Small intestine (tissue), 7 donors: ENCODE measurements at regions not wholly inside any gene's neighbourhood (a gene's known extent, or its start where the extent isn't known, plus 50 kb on each side); places are given as distances from the start of the nearest gene placed in this dataset.

Experiments
- DNase-seq, 2 donors: peaks; one replicate each; pipeline versions ENCODE4 v3.0.0 to v3.0.0-alpha.2; 2013
- FAIRE-seq: peaks from 2 replicates; lab custom pipeline; 2012; peaks lifted over from hg19 to GRCh38; lab: Jason Lieb, UNC
- H3K27ac ChIP-seq, 3 donors: one replicate each; pipeline ENCODE4 v1.5.1; 2013; ENCODE audit warnings: low read length in 2 of 3, mild to moderate bottlenecking in 2 of 3, control low read depth in 1 of 3, inconsistent platforms in 1 of 3, low read depth in 1 of 3, moderate library complexity in 1 of 3
- H3K27me3 ChIP-seq, 3 donors: one replicate each; pipeline ENCODE4 v1.6.1; 2013; ENCODE audit warnings: low read length in 3 of 3, inconsistent platforms in 1 of 3; ENCODE audit not compliant: control insufficient read depth in 3 of 3, insufficient read depth in 3 of 3
- H3K36me3 ChIP-seq, 3 donors: one replicate each; pipeline ENCODE4 v1.6.1; 2013; ENCODE audit warnings: low read length in 3 of 3, inconsistent platforms in 1 of 3, low read depth in 1 of 3, mild to moderate bottlenecking in 1 of 3, moderate library complexity in 1 of 3; ENCODE audit not compliant: control insufficient read depth in 3 of 3, insufficient read depth in 2 of 3
- H3K4me1 ChIP-seq, 3 donors: one replicate each; pipeline ENCODE4 v1.6.1; 2013; ENCODE audit warnings: low read length in 2 of 3, inconsistent platforms in 1 of 3, low read depth in 1 of 3, mild to moderate bottlenecking in 1 of 3, moderate library complexity in 1 of 3; ENCODE audit not compliant: control insufficient read depth in 3 of 3, insufficient read depth in 2 of 3
- H3K4me3 ChIP-seq, 3 donors: one replicate each; pipeline ENCODE4 v1.5.1; 2013; ENCODE audit warnings: low read length in 3 of 3, control low read depth in 1 of 3, inconsistent platforms in 1 of 3, low read depth in 1 of 3, mild to moderate bottlenecking in 1 of 3, moderate library complexity in 1 of 3
- H3K9me3 ChIP-seq, 2 donors: one replicate each; pipeline ENCODE4 v1.6.1; 2013; ENCODE audit warnings: low read depth in 1 of 2, low read length in 1 of 2; ENCODE audit not compliant: control insufficient read depth in 2 of 2, insufficient read depth in 1 of 2
- WGBS, 3 donors: extraction: QIAGEN DNeasy Blood & Tissue Kit; methylation state at CpG; one replicate each; pipeline ENCODE4 v1.1.7; 2013; 5-methylcytosine and 5-hydroxymethylcytosine counted together
- donor health status: healthy with polysubstance abuse.
- donor health status: control.
- donor health status: control.
- donor health status: Bipolar disorder and iron deficiency.
- donor health status: healthy.

- WGBS, 3 donors, result 84 to 93% (median 90%) methylated on average over 5 of the region's 5 CpGs
Measured at GRCh38 chr2:55114597-55114996, 64.3 kb upstream of the RTN4 start.

GRCh38 chr2:55114082-55114481 lies 63.8 kb upstream of the RTN4 start:
- Histone ChIP-seq H3K36me3 (no peaks in the 10 kb centered on the region), H3K27me3 (no peaks in the 10 kb centered on the region), H3K4me1 (peaks cover 0 to 6% (median 5%) of the 10 kb centered on the region in 3 donors), H3K9me3 (no peaks in the 10 kb centered on the region), H3K4me3 (no peak overlapping the region), H3K27ac (no peak overlapping the region)
- DNase-seq (peak in 1 of 2 donors; percentile 73), FAIRE-seq (no peak)
- 46 to 73% (median 55%) methylated on average over 5 of the region's 5 CpGs for WGBS, 3 donors

More at GRCh38 chr2:55114597-55114996, 64.3 kb upstream of the RTN4 start:
- no peaks in the 10 kb centered on the region for H3K36me3 ChIP-seq
- peaks cover 0 to 6% (median 5%) of the 10 kb centered on the region in 3 donors for H3K4me1 ChIP-seq
- no peak for DNase-seq
- no peak for FAIRE-seq
- H3K27ac ChIP-seq, result no peak overlapping the region
- no peaks in the 10 kb centered on the region for H3K9me3 ChIP-seq
- H3K27me3 ChIP-seq, result no peaks in the 10 kb centered on the region
- H3K4me3 ChIP-seq, result no peak overlapping the region

- DNase-seq (peak in 1 of 2 donors; percentile 50), FAIRE-seq (no peak)
- H3K27ac ChIP-seq, result peak overlapping the region in 2 of 3 donors; percentile 60 to 78
Measured at GRCh38 chr2:55112229-55113031, 62.2 kb upstream of the RTN4 start.

GRCh38 chr2:55111570-55112228 lies 61.4 kb upstream of the RTN4 start:
- Histone ChIP-seq H3K27ac (peak overlapping the region in 2 of 3 donors; percentile 60 to 78), H3K9me3 (no peaks in the 10 kb centered on the region), H3K27me3 (no peaks in the 10 kb centered on the region), H3K4me3 (no peak overlapping the region), H3K4me1 (peaks cover 0 to 6% (median 5%) of the 10 kb centered on the region in 3 donors), H3K36me3 (no peaks in the 10 kb centered on the region)
- FAIRE-seq, result no peak
- DNase-seq, result no peak
- WGBS, 3 donors, result 74 to 92% (median 80%) methylated on average over 11 of the region's 11 CpGs

More at GRCh38 chr2:55112229-55113031, 62.2 kb upstream of the RTN4 start:
- H3K4me3 ChIP-seq, result no peak overlapping the region
- WGBS, 3 donors, result 51 to 86% (median 73%) methylated on average over 13 of the region's 13 CpGs
- no peaks in the 10 kb centered on the region for H3K36me3 ChIP-seq
- H3K27me3 ChIP-seq, result no peaks in the 10 kb centered on the region
- peaks cover 0 to 6% (median 5%) of the 10 kb centered on the region in 3 donors for H3K4me1 ChIP-seq
- no peaks in the 10 kb centered on the region for H3K9me3 ChIP-seq

- 91 to 98% (median 92%) methylated on average over 4 of the region's 4 CpGs for WGBS, 3 donors
- FAIRE-seq (no peak), DNase-seq (no peak)
- no peaks in the 10 kb centered on the region for H3K27me3 ChIP-seq
- H3K36me3 ChIP-seq, result no peaks in the 10 kb centered on the region
- H3K4me1 ChIP-seq, result peaks cover 0 to 6% (median 5%) of the 10 kb centered on the region in 3 donors
- no peaks in the 10 kb centered on the region for H3K9me3 ChIP-seq
- H3K27ac ChIP-seq, result peak overlapping the region in 2 of 3 donors; percentile 2 to 33
- no peak overlapping the region for H3K4me3 ChIP-seq
Measured at GRCh38 chr2:55111230-55111569, 60.9 kb upstream of the RTN4 start.

GRCh38 chr2:55109219-55109891 lies 59.1 kb upstream of the RTN4 start:
- 49 to 75% (median 58%) methylated on average over 2 of the region's 2 CpGs for WGBS, 3 donors
- no peak overlapping the region for H3K27ac ChIP-seq
- H3K36me3 ChIP-seq, result no peaks in the 10 kb centered on the region
- DNase-seq (peak; percentile 27 to 33), FAIRE-seq (no peak)
- H3K27me3 ChIP-seq, result no peaks in the 10 kb centered on the region
- H3K4me3 ChIP-seq, result no peak overlapping the region
- H3K4me1 ChIP-seq, result peaks cover 0 to 6% (median 5%) of the 10 kb centered on the region in 3 donors
- no peaks in the 10 kb centered on the region for H3K9me3 ChIP-seq

GRCh38 chr2:55108456-55109160 lies 58.4 kb upstream of the RTN4 start:
- FAIRE-seq, result no peak
- H3K4me1 ChIP-seq, result peaks cover 0 to 6% (median 5%) of the 10 kb centered on the region in 3 donors
- 72 to 85% (median 82%) methylated on average over 7 of the region's 7 CpGs for WGBS, 3 donors

GRCh38 chr2:55107436-55107835 lies 57.2 kb upstream of the RTN4 start:
- no peak overlapping the region for H3K4me3 ChIP-seq
- no peak for DNase-seq
- H3K27me3 ChIP-seq, result no peaks in the 10 kb centered on the region
- FAIRE-seq, result no peak
- no peaks in the 10 kb centered on the region for H3K36me3 ChIP-seq
- no peak overlapping the region for H3K27ac ChIP-seq
- H3K4me1 ChIP-seq, result peaks cover 0 to 5% (median 5%) of the 10 kb centered on the region in 3 donors
- no peaks in the 10 kb centered on the region for H3K9me3 ChIP-seq

More at GRCh38 chr2:55108456-55109160, 58.4 kb upstream of the RTN4 start:
- Histone ChIP-seq H3K27me3 (no peaks in the 10 kb centered on the region), H3K9me3 (no peaks in the 10 kb centered on the region), H3K4me3 (no peak overlapping the region), H3K36me3 (no peaks in the 10 kb centered on the region), H3K27ac (no peak overlapping the region)
- DNase-seq, result no peak
